Naive thymus-derived CD8-positive, alpha-beta T cell (primary cell): ENCODE measurements at regions not wholly inside any gene's neighbourhood (a gene's known extent, or its start where the extent isn't known, plus 50 kb on each side); places are given as distances from the start of the nearest gene placed in this dataset.

Experiments used
- ATAC-seq, 2 donors: fragments of 150-1000 bp; cut with Tn5 transposase in 1 of 2; sonication (Bioruptor Pico), chemical (Tn5 transposase) in 1 of 2; 1 replicate in 1 of 2; 2 replicates in 1 of 2; pipeline ENCODE4 v1.10.0; 2021; ENCODE audit warnings: mild to moderate bottlenecking in 2 of 2, moderate library complexity in 2 of 2
- POLR2A ChIA-PET: fragments of 350-600 bp; sonication (Branson Sonifier 250); formaldehyde crosslinking; loops from one replicate; lab custom pipeline; 2021; ENCODE audit warnings: antibody characterized with exemption; lab: Charles Lee
- DNase-seq, 10 donors: peaks; one replicate each; pipeline versions ENCODE4 v3.0.0 to v3.0.0-alpha.2; 2020 to 2022
- H3K27ac Mint-ChIP-seq, 10 donors: one replicate each; pipeline ENCODE4 v1.8.0; 2020 to 2022; ENCODE audit warnings: mild to moderate bottlenecking in 10 of 10, mixed read lengths in 10 of 10, moderate library complexity in 4 of 10, inconsistent platforms in 1 of 10
- H3K27me3 Mint-ChIP-seq, 5 donors: one replicate each; pipeline ENCODE4 v1.8.0; 2021 to 2022; ENCODE audit warnings: mixed read lengths in 5 of 5
- H3K36me3 Mint-ChIP-seq, 3 donors: one replicate each; pipeline ENCODE4 v1.8.0; 2020 to 2022; ENCODE audit warnings: mixed read lengths in 3 of 3, mild to moderate bottlenecking in 2 of 3, inconsistent platforms in 1 of 3
- H3K4me1 Mint-ChIP-seq, 4 donors: one replicate each; pipeline ENCODE4 v1.8.0; 2021 to 2022; ENCODE audit warnings: mixed read lengths in 4 of 4
- H3K4me3 Mint-ChIP-seq, 10 donors: one replicate each; pipeline ENCODE4 v1.8.0; 2020 to 2022; ENCODE audit warnings: mild to moderate bottlenecking in 10 of 10, mixed read lengths in 10 of 10, moderate library complexity in 6 of 10, inconsistent platforms in 1 of 10
- H3K9me3 Mint-ChIP-seq, 9 donors: one replicate each; pipeline ENCODE4 v1.8.0; 2020 to 2022; ENCODE audit warnings: mixed read lengths in 9 of 9, mild to moderate bottlenecking in 3 of 9, inconsistent platforms in 1 of 9, moderate library complexity in 1 of 9

- Mint-ChIP-seq H3K36me3 (no peaks in the 10 kb centered on the region), H3K4me1 (no peaks in the 10 kb centered on the region), H3K27me3 (no peaks in the 10 kb centered on the region), H3K27ac (no peak overlapping the region), H3K9me3 (peaks cover 0 to 10% (median 0%) of the 10 kb centered on the region in 9 donors), H3K4me3 (no peak overlapping the region)
- DNase-seq: no peak
- ATAC-seq: no peak
- POLR2A ChIA-PET: no interaction called here
Observed at GRCh38 chr4:159983082-159983481, 880.2 kb downstream of the RAPGEF2 start.

- ATAC-seq (no peak), DNase-seq (no peak)
- Mint-ChIP-seq H3K36me3 (no peaks in the 10 kb centered on the region), H3K27ac (no peak overlapping the region), H3K9me3 (peaks cover 0 to 40% (median 17%) of the 10 kb centered on the region in 9 donors), H3K4me1 (no peaks in the 10 kb centered on the region), H3K4me3 (no peak overlapping the region), H3K27me3 (no peaks in the 10 kb centered on the region)
- POLR2A ChIA-PET: no interaction called here
Observed at GRCh38 chr4:160009656-160010493, 907.0 kb downstream of the RAPGEF2 start.

GRCh38 chr4:160019936-160020335 lies 917.1 kb downstream of the RAPGEF2 start:
- DNase-seq (no peak), ATAC-seq (no peak)
- Mint-ChIP-seq H3K36me3 (no peaks in the 10 kb centered on the region), H3K27me3 (no peaks in the 10 kb centered on the region), H3K27ac (no peak overlapping the region), H3K9me3 (peaks cover 0 to 32% (median 8%) of the 10 kb centered on the region in 9 donors), H3K4me3 (no peak overlapping the region), H3K4me1 (no peaks in the 10 kb centered on the region)
- POLR2A ChIA-PET: no interaction called here

- no peak for ATAC-seq
- no peaks in the 10 kb centered on the region for H3K4me1 Mint-ChIP-seq
Observed at GRCh38 chr4:160020804-160021203, 917.9 kb downstream of the RAPGEF2 start.

GRCh38 chr4:160021870-160022269 lies 919.0 kb downstream of the RAPGEF2 start:
- H3K4me1 Mint-ChIP-seq: no peaks in the 10 kb centered on the region
- H3K27me3 Mint-ChIP-seq: no peaks in the 10 kb centered on the region
- no peak for ATAC-seq
- no peaks in the 10 kb centered on the region for H3K36me3 Mint-ChIP-seq
- H3K9me3 Mint-ChIP-seq: peaks cover 2 to 49% (median 10%) of the 10 kb centered on the region in 9 donors
- H3K27ac Mint-ChIP-seq: no peak overlapping the region
- DNase-seq: no peak
- no peak overlapping the region for H3K4me3 Mint-ChIP-seq
- POLR2A ChIA-PET: no interaction called here

More at GRCh38 chr4:160020804-160021203, 917.9 kb downstream of the RAPGEF2 start:
- peaks cover 0 to 38% (median 8%) of the 10 kb centered on the region in 9 donors for H3K9me3 Mint-ChIP-seq
- no peak overlapping the region for H3K27ac Mint-ChIP-seq
- no peak for DNase-seq
- POLR2A ChIA-PET: no interaction called here
- no peaks in the 10 kb centered on the region for H3K27me3 Mint-ChIP-seq
- no peak overlapping the region for H3K4me3 Mint-ChIP-seq
- H3K36me3 Mint-ChIP-seq: no peaks in the 10 kb centered on the region

- H3K36me3 Mint-ChIP-seq: no peaks in the 10 kb centered on the region
- no peak overlapping the region for H3K4me3 Mint-ChIP-seq
- POLR2A ChIA-PET: no interaction called here
Observed at GRCh38 chr4:160026721-160027120, 923.8 kb downstream of the RAPGEF2 start.

GRCh38 chr4:160034501-160034900 lies 931.6 kb downstream of the RAPGEF2 start:
- H3K36me3 Mint-ChIP-seq: no peaks in the 10 kb centered on the region
- peaks cover 0 to 10% (median 3%) of the 10 kb centered on the region in 9 donors for H3K9me3 Mint-ChIP-seq
- H3K27ac Mint-ChIP-seq: no peak overlapping the region
- ATAC-seq (no peak), DNase-seq (no peak)
- H3K4me3 Mint-ChIP-seq: no peak overlapping the region
- POLR2A ChIA-PET: no interaction called here
- H3K4me1 Mint-ChIP-seq: no peaks in the 10 kb centered on the region
- H3K27me3 Mint-ChIP-seq: no peaks in the 10 kb centered on the region

More at GRCh38 chr4:160026721-160027120, 923.8 kb downstream of the RAPGEF2 start:
- DNase-seq (no peak), ATAC-seq (no peak)
- Mint-ChIP-seq H3K4me1 (no peaks in the 10 kb centered on the region), H3K9me3 (peaks cover 2 to 24% (median 6%) of the 10 kb centered on the region in 9 donors), H3K27ac (no peak overlapping the region), H3K27me3 (no peaks in the 10 kb centered on the region)

GRCh38 chr4:160038615-160039014 lies 935.7 kb downstream of the RAPGEF2 start:
- Mint-ChIP-seq H3K27ac (no peak overlapping the region), H3K4me3 (no peak overlapping the region), H3K27me3 (no peaks in the 10 kb centered on the region), H3K36me3 (peaks cover 0 to under 1% (median 0%) of the 10 kb centered on the region in 3 donors), H3K9me3 (peaks cover 0 to 14% (median 4%) of the 10 kb centered on the region in 9 donors), H3K4me1 (no peaks in the 10 kb centered on the region)
- POLR2A ChIA-PET: no interaction called here
- no peak for ATAC-seq
- no peak for DNase-seq

GRCh38 chr4:160044693-160045092 lies 941.8 kb downstream of the RAPGEF2 start:
- no peak overlapping the region for H3K27ac Mint-ChIP-seq
- peaks cover 0 to 3% (median 0%) of the 10 kb centered on the region in 4 donors for H3K4me1 Mint-ChIP-seq
- POLR2A ChIA-PET: no interaction called here
- H3K36me3 Mint-ChIP-seq: peaks cover 0 to 6% (median 0%) of the 10 kb centered on the region in 3 donors
- no peak for ATAC-seq
- no peak for DNase-seq
- H3K4me3 Mint-ChIP-seq: no peak overlapping the region
- H3K27me3 Mint-ChIP-seq: no peaks in the 10 kb centered on the region
- peaks cover 4 to 50% (median 13%) of the 10 kb centered on the region in 9 donors for H3K9me3 Mint-ChIP-seq

GRCh38 chr4:160082432-160083207 lies 979.7 kb downstream of the RAPGEF2 start:
- no peak for ATAC-seq
- Mint-ChIP-seq H3K36me3 (peaks cover 0 to 9% (median 0%) of the 10 kb centered on the region in 3 donors), H3K4me1 (no peaks in the 10 kb centered on the region), H3K27ac (no peak overlapping the region), H3K4me3 (no peak overlapping the region), H3K27me3 (no peaks in the 10 kb centered on the region), H3K9me3 (peaks cover 1 to 25% (median 6%) of the 10 kb centered on the region in 9 donors)
- POLR2A ChIA-PET: no interaction called here
- no peak for DNase-seq

- ATAC-seq (no peak), DNase-seq (no peak)
- Mint-ChIP-seq H3K4me1 (no peaks in the 10 kb centered on the region), H3K9me3 (peaks cover 2 to 44% (median 16%) of the 10 kb centered on the region in 9 donors), H3K4me3 (no peak overlapping the region), H3K36me3 (peaks cover 0 to 8% (median 0%) of the 10 kb centered on the region in 3 donors), H3K27me3 (no peaks in the 10 kb centered on the region), H3K27ac (no peak overlapping the region)
- POLR2A ChIA-PET: no interaction called here
Observed at GRCh38 chr4:160091631-160092030, 988.8 kb downstream of the RAPGEF2 start.

- Mint-ChIP-seq H3K27ac (no peak overlapping the region), H3K36me3 (no peaks in the 10 kb centered on the region), H3K4me3 (no peak overlapping the region), H3K9me3 (peaks cover 0 to 25% (median 6%) of the 10 kb centered on the region in 9 donors), H3K27me3 (no peaks in the 10 kb centered on the region), H3K4me1 (no peaks in the 10 kb centered on the region)
- POLR2A ChIA-PET: no interaction called here
- DNase-seq (no peak), ATAC-seq (no peak)
Observed at GRCh38 chr4:160100316-160100715, 997.4 kb downstream of the RAPGEF2 start.

GRCh38 chr4:160110891-160111290 lies 1008.0 kb downstream of the RAPGEF2 start:
- Mint-ChIP-seq H3K27ac (no peak overlapping the region), H3K27me3 (no peaks in the 10 kb centered on the region), H3K4me1 (no peaks in the 10 kb centered on the region), H3K4me3 (no peak overlapping the region), H3K36me3 (peaks cover 0 to 9% (median 0%) of the 10 kb centered on the region in 3 donors), H3K9me3 (peaks cover 0 to 46% (median 27%) of the 10 kb centered on the region in 9 donors)
- ATAC-seq (no peak), DNase-seq (no peak)
- POLR2A ChIA-PET: no interaction called here
